RWPE2 (cell line): ENCODE measurements at regions not wholly inside any gene's neighbourhood (a gene's known extent, or its start where the extent isn't known, plus 50 kb on each side); places are given as distances from the start of the nearest gene placed in this dataset.

Source experiments
- ATAC-seq: fragments of 200-7000 bp; cut with Tn5 transposase; 3 replicates; pipeline ENCODE4 v1.9.1; 2021; ENCODE audit warnings: low read depth
- DNase-seq: peaks from one replicate; pipeline ENCODE4 v3.0.0-alpha.2; 2020; ENCODE audit warnings: low spot score
- H3K27ac ChIP-seq: fragments of 450-650 bp; 2 replicates; pipeline ENCODE4 v1.5.1; 2017; ENCODE audit warnings: mild to moderate bottlenecking; ENCODE audit not compliant: poor library complexity, severe bottlenecking
- H3K27me3 ChIP-seq: fragments of 250-450 bp; sonication (Bioruptor Pico); 2 replicates; pipeline ENCODE4 v1.5.1; 2021; ENCODE audit warnings: mild to moderate bottlenecking, moderate library complexity; ENCODE audit not compliant: insufficient read depth, poor library complexity, severe bottlenecking
- H3K36me3 ChIP-seq: fragments of 250-450 bp; sonication (Bioruptor Pico); 2 replicates; pipeline ENCODE4 v1.5.1; 2020; ENCODE audit warnings: low read depth, mild to moderate bottlenecking, moderate library complexity
- H3K4me1 ChIP-seq: fragments of 250-450 bp; sonication (Bioruptor Pico); 2 replicates; pipeline ENCODE4 v1.5.1; 2021; ENCODE audit warnings: mild to moderate bottlenecking, moderate library complexity; ENCODE audit not compliant: insufficient read depth, poor library complexity, severe bottlenecking
- H3K4me3 ChIP-seq: fragments of 250-450 bp; sonication (Bioruptor Pico); 2 replicates; pipeline ENCODE4 v1.5.1; 2021; ENCODE audit warnings: mild to moderate bottlenecking, moderate library complexity; ENCODE audit not compliant: severe bottlenecking
- H3K9me3 ChIP-seq: fragments of 250-450 bp; sonication (Bioruptor Pico); 2 replicates; pipeline ENCODE4 v1.5.1; 2021; ENCODE audit warnings: mild to moderate bottlenecking, moderate library complexity; ENCODE audit not compliant: severe bottlenecking
- TF ChIP-seq, protein P1 (sequence below): fragments of 450-650 bp; IDR thresholded peaks from one replicate; pipeline ENCODE4 v1.5.1; 2017; ENCODE audit warnings: mild to moderate bottlenecking, moderate library complexity; ENCODE audit not compliant: poor library complexity, severe bottlenecking

- H3K27ac ChIP-seq, result no peak overlapping the region
- ATAC-seq (no peak), DNase-seq (no peak)
- H3K27me3 ChIP-seq, result no peaks in the 10 kb centered on the region
- H3K4me1 ChIP-seq, result no peaks in the 10 kb centered on the region
- H3K4me3 ChIP-seq, result no peak overlapping the region
- no peaks in the 10 kb centered on the region for H3K36me3 ChIP-seq
- TF ChIP-seq, protein P1, sequence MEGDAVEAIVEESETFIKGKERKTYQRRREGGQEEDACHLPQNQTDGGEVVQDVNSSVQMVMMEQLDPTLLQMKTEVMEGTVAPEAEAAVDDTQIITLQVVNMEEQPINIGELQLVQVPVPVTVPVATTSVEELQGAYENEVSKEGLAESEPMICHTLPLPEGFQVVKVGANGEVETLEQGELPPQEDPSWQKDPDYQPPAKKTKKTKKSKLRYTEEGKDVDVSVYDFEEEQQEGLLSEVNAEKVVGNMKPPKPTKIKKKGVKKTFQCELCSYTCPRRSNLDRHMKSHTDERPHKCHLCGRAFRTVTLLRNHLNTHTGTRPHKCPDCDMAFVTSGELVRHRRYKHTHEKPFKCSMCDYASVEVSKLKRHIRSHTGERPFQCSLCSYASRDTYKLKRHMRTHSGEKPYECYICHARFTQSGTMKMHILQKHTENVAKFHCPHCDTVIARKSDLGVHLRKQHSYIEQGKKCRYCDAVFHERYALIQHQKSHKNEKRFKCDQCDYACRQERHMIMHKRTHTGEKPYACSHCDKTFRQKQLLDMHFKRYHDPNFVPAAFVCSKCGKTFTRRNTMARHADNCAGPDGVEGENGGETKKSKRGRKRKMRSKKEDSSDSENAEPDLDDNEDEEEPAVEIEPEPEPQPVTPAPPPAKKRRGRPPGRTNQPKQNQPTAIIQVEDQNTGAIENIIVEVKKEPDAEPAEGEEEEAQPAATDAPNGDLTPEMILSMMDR, result no peak
- no peaks in the 10 kb centered on the region for H3K9me3 ChIP-seq
Observed at GRCh38 chr13:111007209-111007608, 92.3 kb upstream of the ANKRD10 start.

GRCh38 chr13:111006506-111007031 is 91.7 kb upstream of the ANKRD10 start:
- no peaks in the 10 kb centered on the region for H3K36me3 ChIP-seq
- no peak for ATAC-seq
- H3K9me3 ChIP-seq, result no peaks in the 10 kb centered on the region
- no peaks in the 10 kb centered on the region for H3K4me1 ChIP-seq
- H3K27ac ChIP-seq, result no peak overlapping the region
- H3K27me3 ChIP-seq, result no peaks in the 10 kb centered on the region
- no peak overlapping the region for H3K4me3 ChIP-seq
- DNase-seq, result no peak
- TF ChIP-seq, protein P1, result no peak

- H3K27ac ChIP-seq, result no peak overlapping the region
Observed at GRCh38 chr13:111005808-111006505, 91.1 kb upstream of the ANKRD10 start.

GRCh38 chr13:111005364-111005763 is 90.5 kb upstream of the ANKRD10 start:
- H3K9me3 ChIP-seq, result no peaks in the 10 kb centered on the region
- TF ChIP-seq, protein P1, result no peak
- H3K27ac ChIP-seq, result no peak overlapping the region
- H3K27me3 ChIP-seq, result no peaks in the 10 kb centered on the region
- ATAC-seq, result peak; percentile 46; the same call in 1 of the 3 replicates
- no peak for DNase-seq
- H3K4me3 ChIP-seq, result no peak overlapping the region
- H3K4me1 ChIP-seq, result no peaks in the 10 kb centered on the region
- H3K36me3 ChIP-seq, result no peaks in the 10 kb centered on the region

More at GRCh38 chr13:111005808-111006505, 91.1 kb upstream of the ANKRD10 start:
- H3K27me3 ChIP-seq, result no peaks in the 10 kb centered on the region
- ATAC-seq, result no peak
- H3K9me3 ChIP-seq, result no peaks in the 10 kb centered on the region
- TF ChIP-seq, protein P1, result no peak
- H3K36me3 ChIP-seq, result no peaks in the 10 kb centered on the region
- H3K4me3 ChIP-seq, result no peak overlapping the region
- no peaks in the 10 kb centered on the region for H3K4me1 ChIP-seq
- no peak for DNase-seq

GRCh38 chr13:111004444-111004843 is 89.6 kb upstream of the ANKRD10 start:
- ATAC-seq, result no peak

More at GRCh38 chr13:111004444-111004843, 89.6 kb upstream of the ANKRD10 start:
- DNase-seq, result no peak
- TF ChIP-seq, protein P1, result no peak
- Histone ChIP-seq H3K27ac (no peak overlapping the region), H3K36me3 (no peaks in the 10 kb centered on the region), H3K27me3 (no peaks in the 10 kb centered on the region), H3K4me3 (no peak overlapping the region), H3K9me3 (no peaks in the 10 kb centered on the region), H3K4me1 (no peaks in the 10 kb centered on the region)
